Astrocyte (in vitro differentiated cells and primary cell): ENCODE measurements at regions not wholly inside any gene's neighbourhood (a gene's known extent, or its start where the extent isn't known, plus 50 kb on each side); places are given as distances from the start of the nearest gene placed in this dataset.

Experiments used
- EZH2 ChIP-seq: IDR thresholded peaks from 2 replicates; pipeline ENCODE4 v1.6.1; 2012; ENCODE audit warnings: mild to moderate bottlenecking, low read length, inconsistent platforms; ENCODE audit not compliant: insufficient read depth
- TF ChIP-seq, protein P1 (sequence below): IDR thresholded peaks from 2 replicates; pipeline ENCODE4 v1.5.1; 2011; ENCODE audit warnings: low read depth, mild to moderate bottlenecking, inconsistent platforms, low read length, moderate library complexity; ENCODE audit not compliant: insufficient read depth

DNA sequence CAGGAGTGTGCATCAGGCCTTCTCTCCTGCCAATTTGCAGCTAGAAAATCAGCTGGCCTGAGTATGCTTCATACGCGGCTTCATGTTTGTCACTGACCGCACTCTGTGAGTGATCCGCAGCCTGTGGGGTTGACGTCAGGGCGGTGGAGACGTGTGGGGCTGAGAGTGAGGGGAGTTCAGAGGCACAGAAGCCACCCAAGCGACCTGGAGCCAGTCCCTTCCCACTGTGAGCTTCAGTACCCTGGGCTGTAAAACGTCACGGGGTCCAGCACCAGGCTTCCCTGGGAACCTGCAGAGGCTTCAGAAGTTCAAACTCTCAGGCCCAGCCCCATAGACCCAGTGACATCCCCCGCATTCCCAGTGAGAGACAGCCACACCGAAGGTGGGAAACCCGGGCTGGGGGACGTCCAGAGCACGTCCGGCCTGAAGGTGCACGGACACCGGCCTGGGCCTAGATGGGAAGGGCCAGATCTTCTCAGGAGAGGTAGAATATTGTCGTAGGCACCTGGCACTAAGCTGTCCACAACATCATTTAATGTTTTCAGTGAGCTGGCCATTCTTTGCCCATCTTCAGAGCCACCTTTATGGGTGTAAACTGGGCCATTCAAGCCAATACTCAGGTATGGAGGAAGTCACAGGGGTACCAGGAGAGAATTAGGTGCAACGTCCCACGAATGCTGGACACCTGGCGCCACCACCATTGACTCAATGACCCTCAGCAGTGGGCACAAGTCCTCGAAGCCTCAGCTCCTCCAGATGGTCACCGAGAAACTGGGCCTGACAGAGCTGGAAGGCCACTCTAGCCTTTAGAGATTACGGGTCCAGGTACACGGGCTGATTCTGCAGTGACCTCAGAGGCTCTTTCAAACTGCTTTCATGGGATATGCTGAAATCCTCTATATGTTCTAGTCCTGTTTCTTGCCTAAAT is 235.6 kb upstream of the MYT1L start:
- TF ChIP-seq, protein P1, sequence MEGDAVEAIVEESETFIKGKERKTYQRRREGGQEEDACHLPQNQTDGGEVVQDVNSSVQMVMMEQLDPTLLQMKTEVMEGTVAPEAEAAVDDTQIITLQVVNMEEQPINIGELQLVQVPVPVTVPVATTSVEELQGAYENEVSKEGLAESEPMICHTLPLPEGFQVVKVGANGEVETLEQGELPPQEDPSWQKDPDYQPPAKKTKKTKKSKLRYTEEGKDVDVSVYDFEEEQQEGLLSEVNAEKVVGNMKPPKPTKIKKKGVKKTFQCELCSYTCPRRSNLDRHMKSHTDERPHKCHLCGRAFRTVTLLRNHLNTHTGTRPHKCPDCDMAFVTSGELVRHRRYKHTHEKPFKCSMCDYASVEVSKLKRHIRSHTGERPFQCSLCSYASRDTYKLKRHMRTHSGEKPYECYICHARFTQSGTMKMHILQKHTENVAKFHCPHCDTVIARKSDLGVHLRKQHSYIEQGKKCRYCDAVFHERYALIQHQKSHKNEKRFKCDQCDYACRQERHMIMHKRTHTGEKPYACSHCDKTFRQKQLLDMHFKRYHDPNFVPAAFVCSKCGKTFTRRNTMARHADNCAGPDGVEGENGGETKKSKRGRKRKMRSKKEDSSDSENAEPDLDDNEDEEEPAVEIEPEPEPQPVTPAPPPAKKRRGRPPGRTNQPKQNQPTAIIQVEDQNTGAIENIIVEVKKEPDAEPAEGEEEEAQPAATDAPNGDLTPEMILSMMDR: no peak
- no peak for TF ChIP-seq EZH2
